Panc1 (cell line): ENCODE measurements at regions not wholly inside any gene's neighbourhood (a gene's known extent, or its start where the extent isn't known, plus 50 kb on each side); places are given as distances from the start of the nearest gene placed in this dataset.

Experiments used
- ATAC-seq: fragments of 200-7000 bp; cut with Tn5 transposase; 2 replicates; pipeline ENCODE4 v1.9.1; 2020; ENCODE audit warnings: mild to moderate bottlenecking, moderate library complexity
- BruUV-seq: library from RNA; stranded (reverse); fragments of 400-500 nt; replicated peaks from 2 replicates; lab custom pipeline; 2021; lab: Mats Ljungman, UMichigan
- CTCF ChIA-PET: fragments of 300-600 bp; sonication (Branson Sonifier 250); formaldehyde crosslinking; loops from one replicate; lab custom pipeline; 2022; ENCODE audit warnings: antibody characterized with exemption; lab: Charles Lee
- POLR2A ChIA-PET: fragments of 300-600 bp; sonication (Branson Sonifier 250); formaldehyde crosslinking; loops from one replicate; lab custom pipeline; 2022; ENCODE audit warnings: antibody characterized with exemption; lab: Charles Lee
- DNase-seq: peaks from one replicate; pipeline ENCODE4 v3.0.0-alpha.2; 2010; ENCODE audit warnings: low read depth, low spot score
- H3K27ac ChIP-seq: 2 replicates; pipeline ENCODE4 v1.5.1; 2011; ENCODE audit warnings: mild to moderate bottlenecking, low read length, inconsistent platforms
- H3K27me3 ChIP-seq: fragments of 200-500 bp; sonication (Bioruptor generic); 2 replicates; pipeline ENCODE4 v1.6.0; 2014; ENCODE audit warnings: low read length, inconsistent platforms; ENCODE audit not compliant: control insufficient read depth, insufficient read depth
- H3K36me3 ChIP-seq: fragments of 200-500 bp; sonication (Bioruptor generic); 2 replicates; pipeline ENCODE4 v1.5.1; 2014; ENCODE audit warnings: inconsistent platforms, mild to moderate bottlenecking, low read length, moderate library complexity; ENCODE audit not compliant: control insufficient read depth, insufficient read depth
- H3K4me1 ChIP-seq: 2 replicates; pipeline ENCODE4 v1.5.1; 2011; ENCODE audit warnings: inconsistent platforms, mild to moderate bottlenecking, low read length, moderate library complexity; ENCODE audit not compliant: control insufficient read depth, insufficient read depth
- H3K4me3 ChIP-seq, 2 experiments: 2 replicates each; pipeline ENCODE4 v1.5.1; 2011 to 2012; ENCODE audit warnings: low read depth in 2 of 2, low read length in 2 of 2, mild to moderate bottlenecking in 2 of 2, inconsistent platforms in 1 of 2, moderate library complexity in 1 of 2
- H3K9me3 ChIP-seq: fragments of 200-500 bp; sonication (Bioruptor generic); 2 replicates; pipeline ENCODE4 v1.5.1; 2014; ENCODE audit warnings: low read depth, mild to moderate bottlenecking, inconsistent platforms, low read length, moderate library complexity; ENCODE audit not compliant: control insufficient read depth, insufficient read depth
- CTCF ChIP-seq: fragments of 450-650 bp; IDR thresholded peaks from 2 replicates; pipeline ENCODE4 v1.5.1; 2017; ENCODE audit warnings: mild to moderate bottlenecking
- POLR2AphosphoS5 ChIP-seq: IDR thresholded peaks from 2 replicates; pipeline ENCODE4 v1.6.1; 2012; ENCODE audit warnings: mild to moderate bottlenecking, low read depth, low read length, moderate library complexity
- REST ChIP-seq, 2 experiments: IDR thresholded peaks; 2 replicates each; pipeline ENCODE4 v1.6.1; 2011 to 2012; ENCODE audit warnings: low read depth in 2 of 2, control low read depth in 1 of 2, low read length in 1 of 2, mild to moderate bottlenecking in 1 of 2, moderate library complexity in 1 of 2; ENCODE audit not compliant: insufficient read depth in 1 of 2
- SIN3A ChIP-seq: IDR thresholded peaks from 2 replicates; pipeline ENCODE4 v1.6.1; 2012; ENCODE audit warnings: low read depth, mild to moderate bottlenecking, low read length, moderate library complexity, borderline replicate concordance; ENCODE audit not compliant: insufficient read depth
- TCF7L2 ChIP-seq: IDR thresholded peaks from 2 replicates; pipeline ENCODE4 v1.6.1; 2011; ENCODE audit warnings: mild to moderate bottlenecking, low read depth, low read length, inconsistent platforms
- in situ Hi-C: cut with HindIII; loops from 2 replicates; pipeline ENCODE4 v1.10.0; 2016; ENCODE audit warnings: low sequenced_read_pairs, low pct_unique_long_range_greater_than_20kb
- intact Hi-C: fragments of 100-400 bp; cut with micrococcal nuclease; formaldehyde crosslinking; loops from one replicate; pipeline ENCODE4 v1.10.0; 2022; ENCODE audit not compliant: unreplicated experiment

DNA sequence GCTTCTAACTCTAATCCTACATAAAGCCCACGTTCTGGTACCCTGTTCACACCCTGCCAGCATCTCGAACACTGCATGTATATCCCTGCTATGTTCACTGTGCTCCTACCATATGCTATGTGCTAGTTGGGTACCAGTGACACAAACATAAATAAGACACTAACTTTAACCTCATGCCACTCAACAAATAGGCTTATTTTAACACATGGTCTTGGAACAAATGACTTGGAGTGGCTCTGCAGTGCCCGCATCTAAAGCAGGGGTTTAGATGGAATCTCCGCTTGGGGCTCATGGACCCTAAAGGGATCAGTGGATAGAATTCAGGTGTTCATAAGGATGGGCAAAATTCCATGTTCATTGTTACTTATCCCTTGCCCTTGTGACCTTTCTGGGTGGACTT is 175.7 kb upstream of the ZKSCAN2 start:
- BruUV-seq: no TSS peak
- ATAC-seq: no peak
- Histone ChIP-seq H3K27ac (no peak overlapping the region), H3K9me3 (no peaks in the 10 kb centered on the region), H3K4me3 (no peak overlapping the region), H3K4me1 (no peaks in the 10 kb centered on the region), H3K27me3 (peaks cover 4% of the 10 kb centered on the region; the same call in 1 of the 2 replicates), H3K36me3 (no peaks in the 10 kb centered on the region)
- intact Hi-C loops: no loop called here
- ChIA-PET POLR2A (no interaction called here), CTCF (no interaction called here)
- TF ChIP-seq SIN3A: no peak
- no peak for DNase-seq
- in situ Hi-C loops: no loop called here

DNA sequence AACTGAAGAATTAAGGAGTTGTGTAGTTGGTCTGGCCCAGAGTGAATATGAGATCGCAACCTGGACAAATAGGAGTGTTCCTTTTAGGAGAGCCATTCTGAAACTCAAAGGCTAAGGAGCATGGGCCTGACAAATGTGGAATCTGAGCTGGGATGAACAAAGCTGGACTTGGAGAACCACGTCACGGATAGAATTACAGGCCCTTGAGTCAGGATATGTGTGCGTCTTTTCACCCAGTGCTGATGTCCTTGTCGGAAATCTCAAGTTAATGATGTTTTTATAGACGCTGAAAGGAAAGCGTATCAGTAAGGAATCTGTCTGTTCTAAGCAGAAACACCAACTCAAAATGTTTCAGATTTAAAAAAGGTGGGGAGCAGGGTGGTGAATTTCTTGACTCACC is 173.8 kb upstream of the ZKSCAN2 start:
- no peaks in the 10 kb centered on the region for H3K36me3 ChIP-seq
- intact Hi-C loops (no loop called here), in situ Hi-C loops (no loop called here)
- CTCF ChIA-PET: no interaction called here
- DNase-seq (no peak), ATAC-seq (no peak)
- H3K4me3 ChIP-seq: no peak overlapping the region
- H3K9me3 ChIP-seq: no peaks in the 10 kb centered on the region
- no TSS peak for BruUV-seq
- H3K27me3 ChIP-seq: peaks cover 4% of the 10 kb centered on the region; the same call in 1 of the 2 replicates
- TF ChIP-seq CTCF (no peak), REST (IDR thresholded peaks at IDR 0.05; ENCODE audit: insufficient read depth in 1 of 2, low read depth in 2 of 2, low read length in 1 of 2) (no peak), POLR2AphosphoS5 (no peak), TCF7L2 (no peak), SIN3A (no peak)
- no peaks in the 10 kb centered on the region for H3K4me1 ChIP-seq
- POLR2A ChIA-PET: no interaction called here
- H3K27ac ChIP-seq: no peak overlapping the region

DNA sequence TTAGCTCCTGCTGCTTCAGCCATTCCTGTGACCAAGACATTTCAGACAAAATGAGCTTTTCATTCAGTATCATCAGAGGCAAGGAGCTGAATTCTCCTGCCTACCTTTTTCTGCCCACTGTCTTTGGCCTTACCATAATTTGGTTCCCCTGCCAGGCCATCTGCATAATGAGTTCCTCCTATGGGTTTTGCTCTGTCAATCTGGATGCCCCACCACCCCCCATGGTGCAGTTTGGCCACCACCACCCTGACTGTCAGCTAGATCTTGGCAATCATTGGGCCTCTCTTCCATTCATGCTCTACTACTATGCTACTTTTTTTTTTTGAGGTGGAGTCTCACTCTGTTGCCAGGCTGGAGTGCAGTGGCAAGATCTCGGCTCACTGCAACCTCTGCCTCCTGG is 169.2 kb upstream of the ZKSCAN2 start:
- no peaks in the 10 kb centered on the region for H3K9me3 ChIP-seq
- no peaks in the 10 kb centered on the region for H3K36me3 ChIP-seq
- H3K27ac ChIP-seq: no peak overlapping the region
- no peak overlapping the region for H3K4me3 ChIP-seq
- TF ChIP-seq POLR2AphosphoS5: no peak
- TF ChIP-seq REST (IDR thresholded peaks at IDR 0.05; ENCODE audit: insufficient read depth in 1 of 2, low read depth in 2 of 2, low read length in 1 of 2): no peak
- TF ChIP-seq SIN3A: no peak
- TF ChIP-seq TCF7L2: no peak
- no peak for TF ChIP-seq CTCF
- 0 out of 2 replicates have a peak, but pooled peaks cover 2% of the 10 kb centered on the region for H3K27me3 ChIP-seq
- CTCF ChIA-PET: no interaction called here
- BruUV-seq: no TSS peak
- ATAC-seq (no peak), DNase-seq (no peak)
- H3K4me1 ChIP-seq: no peaks in the 10 kb centered on the region
- intact Hi-C loops: no loop called here
- in situ Hi-C loops: no loop called here
- POLR2A ChIA-PET: no interaction called here
